ENCODE measurements at regions not wholly inside any gene's neighbourhood (a gene's known extent, or its start where the extent isn't known, plus 50 kb on each side); places are given as distances from the start of the nearest gene placed in this dataset.

- TF ChIP-seq POLR2A (IDR thresholded peaks at IDR 0.05) (no peak), EP300 (IDR thresholded peaks at IDR 0.05) (no peak)
- TF ChIP-seq, protein P1, sequence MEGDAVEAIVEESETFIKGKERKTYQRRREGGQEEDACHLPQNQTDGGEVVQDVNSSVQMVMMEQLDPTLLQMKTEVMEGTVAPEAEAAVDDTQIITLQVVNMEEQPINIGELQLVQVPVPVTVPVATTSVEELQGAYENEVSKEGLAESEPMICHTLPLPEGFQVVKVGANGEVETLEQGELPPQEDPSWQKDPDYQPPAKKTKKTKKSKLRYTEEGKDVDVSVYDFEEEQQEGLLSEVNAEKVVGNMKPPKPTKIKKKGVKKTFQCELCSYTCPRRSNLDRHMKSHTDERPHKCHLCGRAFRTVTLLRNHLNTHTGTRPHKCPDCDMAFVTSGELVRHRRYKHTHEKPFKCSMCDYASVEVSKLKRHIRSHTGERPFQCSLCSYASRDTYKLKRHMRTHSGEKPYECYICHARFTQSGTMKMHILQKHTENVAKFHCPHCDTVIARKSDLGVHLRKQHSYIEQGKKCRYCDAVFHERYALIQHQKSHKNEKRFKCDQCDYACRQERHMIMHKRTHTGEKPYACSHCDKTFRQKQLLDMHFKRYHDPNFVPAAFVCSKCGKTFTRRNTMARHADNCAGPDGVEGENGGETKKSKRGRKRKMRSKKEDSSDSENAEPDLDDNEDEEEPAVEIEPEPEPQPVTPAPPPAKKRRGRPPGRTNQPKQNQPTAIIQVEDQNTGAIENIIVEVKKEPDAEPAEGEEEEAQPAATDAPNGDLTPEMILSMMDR (IDR thresholded peaks at IDR 0.05), result no peak
Observed at GRCh38 chr4:120354381-120354780, 287.7 kb upstream of the MAD2L1 start.

All from ovary (tissue), 3 donors.